ENCODE measurements at regions not wholly inside any gene's neighbourhood (a gene's known extent, or its start where the extent isn't known, plus 50 kb on each side); places are given as distances from the start of the nearest gene placed in this dataset.

- TF ChIP-seq CTCF (conservative IDR thresholded peaks at IDR 0.05; ENCODE audit: low read depth in 2 of 2) = no peak
- no peak for TF ChIP-seq POLR2AphosphoS5 (IDR thresholded peaks at IDR 0.05; ENCODE audit: low read depth)
- no peak for TF ChIP-seq CREB1 (CRISPR knock-in tag; IDR thresholded peaks at IDR 0.05; ENCODE audit: low read depth)
- TF ChIP-seq EZH2phosphoT487 (IDR thresholded peaks at IDR 0.05; ENCODE audit: unreplicated experiment) = no peak
- no peak for TF ChIP-seq ETS1 (IDR thresholded peaks at IDR 0.05)
- TF ChIP-seq JUNB (IDR thresholded peaks at IDR 0.05; ENCODE audit: unreplicated experiment) = no peak
- TF ChIP-seq EZH2 (IDR thresholded peaks at IDR 0.05; ENCODE audit: low read depth, unreplicated experiment) = no peak
- TF ChIP-seq REST (IDR thresholded peaks at IDR 0.05; ENCODE audit: unreplicated experiment) = no peak
- no peak for TF ChIP-seq ZNF331 (CRISPR knock-in tag; IDR thresholded peaks at IDR 0.05; ENCODE audit: low read depth)
- TF ChIP-seq STAT1 (IDR thresholded peaks at IDR 0.05; ENCODE audit: unreplicated experiment) = no peak
- no peak for TF ChIP-seq NANOG (IDR thresholded peaks at IDR 0.05; ENCODE audit: borderline replicate concordance)
- no peak for TF ChIP-seq ZNF114 (CRISPR knock-in tag; IDR thresholded peaks at IDR 0.05)
These were observed 96.5 kb downstream of the RTP4 start for GRCh38 chr3:187464682-187465081.

Data from GM23338 (cell line).